Lower lobe of right lung (tissue), 2 donors: ENCODE measurements at regions not wholly inside any gene's neighbourhood (a gene's known extent, or its start where the extent isn't known, plus 50 kb on each side); places are given as distances from the start of the nearest gene placed in this dataset.

Experiments used
- ATAC-seq, 2 donors: fragments of 200-7000 bp; cut with Tn5 transposase; one replicate each; pipeline ENCODE4 v1.9.1; 2020 to 2022; ENCODE audit warnings: mild to moderate bottlenecking in 2 of 2, moderate library complexity in 2 of 2
- DNase-seq: peaks from one replicate; pipeline ENCODE4 v3.0.0-alpha.2; 2020
- H3K27ac ChIP-seq: fragments of 200-600 bp; one replicate; pipeline ENCODE4 v1.8.0; 2022
- H3K27me3 ChIP-seq: fragments of 200-600 bp; one replicate; pipeline ENCODE4 v1.8.0; 2022; ENCODE audit warnings: low read depth
- H3K36me3 ChIP-seq: fragments of 200-600 bp; one replicate; pipeline ENCODE4 v1.8.0; 2022; ENCODE audit warnings: mild to moderate bottlenecking
- H3K4me1 ChIP-seq: fragments of 200-600 bp; one replicate; pipeline ENCODE4 v1.8.0; 2022
- H3K4me3 ChIP-seq: fragments of 200-600 bp; one replicate; pipeline ENCODE4 v1.8.0; 2022; ENCODE audit warnings: mild to moderate bottlenecking
- H3K9me3 ChIP-seq: fragments of 200-600 bp; one replicate; pipeline ENCODE4 v1.8.0; 2022
- intact Hi-C: fragments of 100-400 bp; cut with DNase I; formaldehyde crosslinking; loops from one replicate; pipeline ENCODE4 v1.11.0; 2022
- TF ChIP-seq, protein P1 (sequence below): fragments of 200-600 bp; IDR thresholded peaks from one replicate; pipeline ENCODE4 v1.8.0; 2022; ENCODE audit warnings: antibody characterized with exemption, mild to moderate bottlenecking
- donor health status: DM: no; HTN: yes; CAD: no; lungs with severe emphysema.

DNA sequence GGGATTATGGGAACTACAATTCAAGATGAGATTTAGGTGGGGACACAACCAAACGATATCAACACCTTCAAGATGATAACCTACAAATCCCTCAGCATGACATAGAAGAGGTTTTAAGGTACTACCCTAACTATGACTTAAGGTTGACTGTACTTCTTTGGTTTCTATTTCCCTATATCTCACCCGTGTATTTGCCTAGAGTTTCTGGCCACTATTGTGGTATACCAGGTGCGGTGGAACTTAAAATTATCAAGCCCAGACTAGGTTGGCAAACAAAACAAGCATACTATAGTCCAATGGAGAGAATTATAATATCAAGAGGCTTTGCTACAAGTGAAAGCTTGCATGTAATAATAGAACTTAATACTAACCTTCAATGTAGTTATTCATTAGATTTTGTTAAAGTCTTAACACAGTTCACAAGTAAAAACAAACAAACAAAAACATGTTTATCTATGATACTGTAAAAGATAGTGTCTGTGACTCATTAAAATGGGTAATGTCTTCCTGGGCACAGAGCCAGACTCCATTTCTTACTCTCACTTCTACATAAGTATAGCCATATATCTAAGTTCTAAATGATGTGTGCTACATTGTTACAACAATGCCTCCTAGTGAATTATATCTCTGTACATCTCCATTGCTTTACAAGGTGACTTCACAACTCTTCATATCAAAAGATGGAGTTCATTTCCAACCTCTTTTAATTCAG, 479.1 kb downstream of the ZBBX start:
- intact Hi-C loops = no loop called here
- Histone ChIP-seq H3K4me1 (no peaks in the 10 kb centered on the region), H3K36me3 (no peaks in the 10 kb centered on the region), H3K9me3 (no peaks in the 10 kb centered on the region), H3K27me3 (no peaks in the 10 kb centered on the region), H3K27ac (no peak overlapping the region), H3K4me3 (no peak overlapping the region)
- ATAC-seq (no peak), DNase-seq (no peak)
- TF ChIP-seq, protein P1, sequence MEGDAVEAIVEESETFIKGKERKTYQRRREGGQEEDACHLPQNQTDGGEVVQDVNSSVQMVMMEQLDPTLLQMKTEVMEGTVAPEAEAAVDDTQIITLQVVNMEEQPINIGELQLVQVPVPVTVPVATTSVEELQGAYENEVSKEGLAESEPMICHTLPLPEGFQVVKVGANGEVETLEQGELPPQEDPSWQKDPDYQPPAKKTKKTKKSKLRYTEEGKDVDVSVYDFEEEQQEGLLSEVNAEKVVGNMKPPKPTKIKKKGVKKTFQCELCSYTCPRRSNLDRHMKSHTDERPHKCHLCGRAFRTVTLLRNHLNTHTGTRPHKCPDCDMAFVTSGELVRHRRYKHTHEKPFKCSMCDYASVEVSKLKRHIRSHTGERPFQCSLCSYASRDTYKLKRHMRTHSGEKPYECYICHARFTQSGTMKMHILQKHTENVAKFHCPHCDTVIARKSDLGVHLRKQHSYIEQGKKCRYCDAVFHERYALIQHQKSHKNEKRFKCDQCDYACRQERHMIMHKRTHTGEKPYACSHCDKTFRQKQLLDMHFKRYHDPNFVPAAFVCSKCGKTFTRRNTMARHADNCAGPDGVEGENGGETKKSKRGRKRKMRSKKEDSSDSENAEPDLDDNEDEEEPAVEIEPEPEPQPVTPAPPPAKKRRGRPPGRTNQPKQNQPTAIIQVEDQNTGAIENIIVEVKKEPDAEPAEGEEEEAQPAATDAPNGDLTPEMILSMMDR = no peak

DNA sequence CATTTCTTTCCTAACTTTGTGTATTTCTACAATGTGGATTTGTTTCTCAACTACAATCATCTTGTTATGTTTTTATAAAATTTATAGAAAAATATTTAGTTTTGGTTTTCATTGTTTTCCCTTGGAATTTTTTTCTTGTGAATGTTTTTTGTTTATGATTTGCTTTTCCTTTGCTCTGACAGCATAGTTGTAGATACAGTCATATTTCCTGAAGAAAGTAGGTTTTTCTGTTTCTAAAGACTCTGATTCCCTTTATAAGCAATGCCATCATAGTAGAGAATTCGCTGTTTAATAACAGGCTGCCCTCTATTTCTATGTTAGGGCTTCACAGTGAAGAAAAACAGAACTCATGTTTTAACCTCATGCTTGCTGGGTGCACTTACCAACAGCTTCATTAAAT, 482.3 kb downstream of the ZBBX start:
- H3K4me1 ChIP-seq = no peaks in the 10 kb centered on the region
- H3K4me3 ChIP-seq = no peak overlapping the region
- no peak for ATAC-seq
- intact Hi-C loops = no loop called here
- H3K9me3 ChIP-seq = no peaks in the 10 kb centered on the region
- TF ChIP-seq, protein P1 = no peak
- H3K27ac ChIP-seq = no peak overlapping the region
- no peaks in the 10 kb centered on the region for H3K27me3 ChIP-seq
- H3K36me3 ChIP-seq = no peaks in the 10 kb centered on the region
- DNase-seq = no peak

DNA sequence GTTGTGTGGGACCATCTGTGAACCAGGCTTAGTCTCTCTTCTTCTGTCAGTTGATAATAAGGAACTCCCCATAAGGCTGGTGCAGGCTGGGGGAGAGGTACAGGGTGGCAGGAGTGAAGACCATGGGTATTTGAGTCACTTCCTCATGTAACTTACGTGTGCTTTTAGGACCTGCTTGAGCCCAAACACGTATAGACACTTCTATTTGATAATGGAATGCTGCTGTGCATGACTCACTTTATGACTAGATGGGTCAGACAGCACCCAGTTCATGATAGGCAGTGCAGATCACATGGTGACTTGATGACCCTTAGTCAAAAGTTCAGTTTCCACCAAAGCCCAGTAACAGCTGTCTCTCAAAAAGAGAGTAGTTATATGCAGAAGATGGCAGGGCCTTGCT, 490.9 kb downstream of the ZBBX start:
- DNase-seq (no peak), ATAC-seq (no peak)
- Histone ChIP-seq H3K4me3 (no peak overlapping the region), H3K9me3 (no peaks in the 10 kb centered on the region), H3K27ac (no peak overlapping the region), H3K36me3 (no peaks in the 10 kb centered on the region), H3K4me1 (no peaks in the 10 kb centered on the region), H3K27me3 (no peaks in the 10 kb centered on the region)
- intact Hi-C loops = no loop called here
- TF ChIP-seq, protein P1 = no peak

DNA sequence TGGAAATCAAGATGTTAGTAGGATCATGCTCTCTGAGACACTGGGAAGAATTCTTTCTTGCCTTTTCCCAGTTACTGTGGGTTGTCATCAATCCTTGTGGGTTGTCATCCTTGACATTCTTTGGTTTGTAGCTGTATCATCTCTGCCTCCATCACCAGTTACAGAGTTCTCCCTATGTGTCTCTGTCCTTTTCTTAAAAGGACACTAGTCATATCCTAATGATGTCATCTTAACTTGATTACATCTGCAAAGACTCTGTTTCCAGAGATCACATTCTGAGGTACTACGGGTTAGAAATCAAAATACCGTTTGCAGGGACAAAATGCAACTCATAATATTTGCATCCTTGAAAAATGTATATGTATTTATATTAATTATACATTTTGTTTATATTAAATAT, 500.4 kb downstream of the ZBBX start:
- Histone ChIP-seq H3K4me1 (no peaks in the 10 kb centered on the region), H3K9me3 (peaks cover 6% of the 10 kb centered on the region), H3K36me3 (no peaks in the 10 kb centered on the region), H3K27me3 (no peaks in the 10 kb centered on the region), H3K27ac (no peak overlapping the region), H3K4me3 (no peak overlapping the region)
- no peak for ATAC-seq
- TF ChIP-seq, protein P1 = no peak
- no peak for DNase-seq
- intact Hi-C loops = no loop called here

DNA sequence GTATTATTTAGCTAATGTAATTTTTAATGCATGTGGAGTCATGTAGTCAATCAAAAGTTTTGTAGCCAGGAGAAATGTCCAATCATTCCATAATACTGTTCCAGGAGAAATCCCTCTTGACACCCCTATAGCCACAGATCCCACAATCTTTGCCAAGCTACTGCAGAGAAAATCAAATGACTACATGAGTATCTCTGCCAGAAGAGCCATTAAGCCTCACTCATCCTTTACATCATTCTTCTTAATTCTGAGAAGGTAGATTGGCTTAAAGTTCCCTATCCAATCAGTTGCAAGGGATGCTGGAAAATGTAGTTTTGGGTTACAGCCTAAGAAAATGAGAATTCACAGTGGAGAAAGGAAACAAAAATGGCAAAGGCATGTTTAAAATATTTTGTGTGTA, 502.1 kb downstream of the ZBBX start:
- H3K4me1 ChIP-seq = no peaks in the 10 kb centered on the region
- H3K4me3 ChIP-seq = no peak overlapping the region
- DNase-seq = no peak
- intact Hi-C loops = no loop called here
- peaks cover 6% of the 10 kb centered on the region for H3K9me3 ChIP-seq
- no peaks in the 10 kb centered on the region for H3K27me3 ChIP-seq
- H3K27ac ChIP-seq = no peak overlapping the region
- H3K36me3 ChIP-seq = no peaks in the 10 kb centered on the region
- TF ChIP-seq, protein P1 = no peak
- no peak for ATAC-seq
